ENCODE measurements at regions not wholly inside any gene's neighbourhood (a gene's known extent, or its start where the extent isn't known, plus 50 kb on each side); places are given as distances from the start of the nearest gene placed in this dataset.
"Not testable (repeated sequence)": the region's sequence is repeated elsewhere in the genome, so short reads cannot be mapped to it uniquely, and the experiment has no call there.

DNA sequence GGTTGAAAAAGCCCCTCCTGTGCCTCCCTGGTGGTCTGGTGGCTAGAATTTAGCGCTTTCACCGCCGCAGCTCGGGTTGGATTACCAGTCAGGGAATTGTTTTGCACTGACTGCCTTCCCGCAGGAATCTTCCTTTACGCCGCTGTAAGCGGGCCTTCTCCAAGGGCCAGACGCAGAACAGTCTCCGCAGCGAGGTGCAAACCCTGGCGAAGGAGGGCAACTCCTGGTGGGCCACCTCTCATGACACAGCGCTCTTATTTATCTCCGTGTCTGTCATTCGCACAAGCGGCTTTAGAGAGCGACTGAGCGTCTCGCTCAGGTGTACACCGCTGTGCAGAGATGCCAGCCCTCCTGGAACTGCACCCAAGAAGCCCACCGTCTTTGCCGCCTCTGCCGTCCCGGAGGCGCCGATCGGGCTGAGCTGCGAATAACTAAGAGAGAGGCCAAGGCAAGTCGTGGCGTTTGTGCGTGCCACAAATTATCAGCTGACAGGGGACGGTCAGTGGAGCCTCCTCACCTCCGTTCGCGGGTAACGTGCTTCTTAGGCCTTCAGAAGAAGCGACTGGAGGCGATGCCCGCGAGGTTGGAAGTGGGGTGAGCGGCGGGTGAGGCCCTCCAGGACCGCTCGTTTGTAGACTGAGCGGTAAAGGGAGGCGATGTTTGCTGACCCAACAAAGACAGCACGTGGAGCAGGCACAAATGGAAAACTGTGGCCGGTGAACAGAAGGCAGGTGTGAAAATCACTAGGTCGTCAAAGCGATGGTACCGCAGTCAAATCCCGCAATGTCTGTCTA, 93.5 kb downstream of the PRKAB2 start:
- DNase-seq (no peak), ATAC-seq (no peak)
- Mint-ChIP-seq H3K4me1 (peaks cover 30% of the 10 kb centered on the region), H3K36me3 (ENCODE audit: low read depth) (peaks cover 10% of the 10 kb centered on the region), H3K27me3 (peaks cover 95% of the 10 kb centered on the region), H3K27ac (no peak overlapping the region), H3K4me3 (peak overlapping the region; percentile 80)
- H3K9me3 ChIP-seq (ENCODE audit: control insufficient read depth, low read length, poor library complexity, severe bottlenecking): peaks cover 3% of the 10 kb centered on the region

DNA sequence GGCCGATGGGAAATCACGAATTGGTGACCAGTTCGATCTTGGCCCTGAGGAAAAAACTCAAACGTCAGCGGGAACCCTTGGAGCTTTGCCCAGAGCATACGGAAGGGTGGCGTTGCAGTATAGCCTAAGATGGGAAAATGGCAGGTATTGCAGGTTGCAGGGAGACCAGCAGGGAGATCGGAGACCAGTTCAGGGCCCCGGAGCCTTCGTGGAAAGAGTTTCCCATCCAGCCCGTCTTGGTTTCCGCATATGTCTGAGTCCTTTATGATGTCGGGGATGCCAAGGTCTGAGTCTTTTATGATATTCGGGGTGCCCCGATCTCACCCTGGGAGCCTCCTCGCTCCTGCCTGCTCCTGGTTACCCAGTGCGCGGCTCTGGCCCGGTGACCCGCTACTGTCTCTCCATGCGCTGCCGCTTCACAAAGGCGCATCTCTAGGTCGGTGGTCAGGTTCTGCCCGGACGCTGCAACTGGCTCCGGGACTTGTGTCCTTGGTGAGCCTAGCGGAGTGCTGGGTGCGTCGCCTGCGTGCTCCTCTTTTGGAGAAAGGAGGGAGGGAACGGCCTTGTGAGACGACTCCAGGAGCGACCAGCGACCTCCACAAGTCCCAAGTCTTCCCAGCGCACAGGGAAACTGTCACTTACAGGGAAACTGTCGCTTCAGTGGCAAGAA, 94.2 kb downstream of the PRKAB2 start:
- Mint-ChIP-seq H3K4me1 (peaks cover 36% of the 10 kb centered on the region), H3K27ac (no peak overlapping the region)

GRCh38 chr1:147077523-147077922, 94.7 kb downstream of the PRKAB2 start:
- ATAC-seq (no peak), DNase-seq (no peak)
- Mint-ChIP-seq H3K4me3 (no peak overlapping the region), H3K4me1 (peaks cover 40% of the 10 kb centered on the region), H3K27me3 (peaks cover 95% of the 10 kb centered on the region), H3K36me3 (ENCODE audit: low read depth) (peaks cover 12% of the 10 kb centered on the region), H3K27ac (no peak overlapping the region)
- no peaks in the 10 kb centered on the region for H3K9me3 ChIP-seq (ENCODE audit: control insufficient read depth, low read length, poor library complexity, severe bottlenecking)

More for the DNA sequence above, 94.2 kb downstream of the PRKAB2 start:
- no peak overlapping the region for H3K4me3 Mint-ChIP-seq
- DNase-seq (no peak), ATAC-seq (no peak)
- H3K36me3 Mint-ChIP-seq (ENCODE audit: low read depth): peaks cover 10% of the 10 kb centered on the region
- H3K9me3 ChIP-seq (ENCODE audit: control insufficient read depth, low read length, poor library complexity, severe bottlenecking): no peaks in the 10 kb centered on the region
- H3K27me3 Mint-ChIP-seq: peaks cover 95% of the 10 kb centered on the region

- DNase-seq (no peak), ATAC-seq (no peak)
- H3K27ac Mint-ChIP-seq: no peak overlapping the region
- no peaks in the 10 kb centered on the region for H3K9me3 ChIP-seq (ENCODE audit: control insufficient read depth, low read length, poor library complexity, severe bottlenecking)
- H3K4me3 Mint-ChIP-seq: no peak overlapping the region
- peaks cover 10% of the 10 kb centered on the region for H3K36me3 Mint-ChIP-seq (ENCODE audit: low read depth)
- H3K4me1 Mint-ChIP-seq: peaks cover 40% of the 10 kb centered on the region
- H3K27me3 Mint-ChIP-seq: peaks cover 95% of the 10 kb centered on the region
These were observed 95.2 kb downstream of the PRKAB2 start for GRCh38 chr1:147077081-147077480.

GRCh38 chr1:147076442-147076841, 95.8 kb downstream of the PRKAB2 start:
- peaks cover 100% of the 10 kb centered on the region for H3K27me3 Mint-ChIP-seq
- no peaks in the 10 kb centered on the region for H3K9me3 ChIP-seq (ENCODE audit: control insufficient read depth, low read length, poor library complexity, severe bottlenecking)
- ATAC-seq (no peak), DNase-seq (no peak)
- H3K27ac Mint-ChIP-seq: no peak overlapping the region
- peaks cover 40% of the 10 kb centered on the region for H3K4me1 Mint-ChIP-seq
- H3K4me3 Mint-ChIP-seq: no peak overlapping the region
- peaks cover 10% of the 10 kb centered on the region for H3K36me3 Mint-ChIP-seq (ENCODE audit: low read depth)

DNA sequence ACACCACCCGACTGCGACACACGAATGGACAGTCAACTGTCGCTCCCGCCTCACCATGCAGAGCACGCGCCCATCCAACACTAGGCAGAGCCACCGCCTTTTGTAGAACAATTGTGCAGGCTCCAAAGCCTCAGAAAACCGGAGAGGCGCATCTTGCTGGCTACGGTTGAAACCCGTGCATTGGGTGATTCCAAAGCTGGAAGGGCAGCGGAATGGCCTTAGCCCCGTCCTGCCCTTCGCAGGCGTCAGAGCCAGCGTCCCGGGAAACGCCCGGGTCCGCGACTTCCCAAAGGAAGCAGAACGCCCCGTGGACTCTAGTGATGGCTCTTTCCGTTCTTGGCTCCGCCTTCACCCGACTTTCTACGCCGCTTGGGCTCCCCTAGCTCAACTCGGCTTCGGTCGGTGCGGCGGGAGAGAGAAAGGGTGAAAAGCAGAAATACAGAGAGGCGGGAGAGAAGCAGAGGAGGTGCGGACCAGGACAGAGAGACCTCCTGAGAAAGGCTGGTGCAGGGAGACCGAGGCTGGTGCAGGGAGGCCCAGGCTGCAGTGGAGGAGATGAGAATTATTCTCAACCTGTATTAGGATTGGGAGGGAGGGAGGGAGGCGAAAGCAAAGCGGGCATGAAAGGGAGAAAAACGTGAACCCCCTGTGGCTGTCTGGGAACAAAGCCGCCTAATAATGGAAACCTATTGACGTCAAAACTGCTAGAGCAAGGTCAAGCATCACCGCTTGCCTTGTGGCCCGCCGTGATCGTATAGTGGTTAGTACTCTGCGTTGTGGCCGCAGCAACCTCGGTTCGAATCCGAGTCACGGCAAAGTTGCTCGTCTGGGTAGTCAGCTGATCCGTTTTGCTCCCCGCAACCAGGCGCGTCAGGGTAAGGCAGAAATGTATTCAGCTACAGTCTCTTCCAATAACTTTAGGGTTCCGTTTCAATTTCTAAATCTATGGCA, 99.5 kb downstream of the PRKAB2 start:
- DNase-seq (no peak), ATAC-seq (peak; percentile 33)
- H3K27me3 Mint-ChIP-seq: peaks cover 71% of the 10 kb centered on the region
- peak overlapping the region; percentile 61 for H3K27ac Mint-ChIP-seq
- peaks cover 4% of the 10 kb centered on the region for H3K36me3 Mint-ChIP-seq (ENCODE audit: low read depth)
- H3K4me3 Mint-ChIP-seq: peak overlapping the region; percentile 89
- H3K4me1 Mint-ChIP-seq: peaks cover 14% of the 10 kb centered on the region
- no peaks in the 10 kb centered on the region for H3K9me3 ChIP-seq (ENCODE audit: control insufficient read depth, low read length, poor library complexity, severe bottlenecking)

DNA sequence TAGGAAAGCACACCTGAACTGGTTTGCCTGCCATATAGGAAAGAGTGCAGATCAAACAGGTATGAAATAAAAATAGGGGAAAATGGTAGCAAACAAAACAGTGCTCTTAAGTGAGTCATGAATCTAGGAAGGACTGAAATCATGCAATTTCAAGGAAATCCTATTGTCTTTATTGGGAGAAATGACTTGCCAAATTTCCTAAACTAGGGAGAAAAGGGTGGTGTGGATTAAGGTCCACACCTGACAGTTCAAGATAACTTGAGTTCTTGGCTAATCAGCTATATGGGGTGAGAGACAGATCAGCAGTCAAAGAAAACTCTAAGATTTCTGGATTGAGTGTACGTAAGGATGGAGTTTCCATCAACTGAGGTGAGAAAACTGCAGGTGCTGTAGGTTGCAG, 101.1 kb downstream of the PRKAB2 start:
- no peaks in the 10 kb centered on the region for H3K9me3 ChIP-seq (ENCODE audit: control insufficient read depth, low read length, poor library complexity, severe bottlenecking)
- Mint-ChIP-seq H3K27ac (no peak overlapping the region), H3K4me3 (no peak overlapping the region), H3K27me3 (peaks cover 57% of the 10 kb centered on the region), H3K4me1 (peaks cover 11% of the 10 kb centered on the region), H3K36me3 (ENCODE audit: low read depth) (peaks cover 4% of the 10 kb centered on the region)
- ATAC-seq (no peak), DNase-seq (no peak)

- Mint-ChIP-seq H3K27ac (no peak overlapping the region), H3K27me3 (peaks cover 29% of the 10 kb centered on the region), H3K36me3 (ENCODE audit: low read depth) (peaks cover 2% of the 10 kb centered on the region), H3K4me3 (no peak overlapping the region), H3K4me1 (no peaks in the 10 kb centered on the region)
- no peaks in the 10 kb centered on the region for H3K9me3 ChIP-seq (ENCODE audit: control insufficient read depth, low read length, poor library complexity, severe bottlenecking)
- ATAC-seq (no peak), DNase-seq (no peak)
These were observed 109.3 kb downstream of the PRKAB2 start for GRCh38 chr1:147062956-147063355.

- peaks cover 29% of the 10 kb centered on the region for H3K27me3 Mint-ChIP-seq
- not testable (repeated sequence) for H3K4me3 Mint-ChIP-seq; DNase-seq; H3K36me3 Mint-ChIP-seq (ENCODE audit: low read depth); H3K4me1 Mint-ChIP-seq; H3K27ac Mint-ChIP-seq; H3K9me3 ChIP-seq (ENCODE audit: control insufficient read depth, low read length, poor library complexity, severe bottlenecking); ATAC-seq
These were observed 110.4 kb downstream of the PRKAB2 start for GRCh38 chr1:147061880-147062279.

DNA sequence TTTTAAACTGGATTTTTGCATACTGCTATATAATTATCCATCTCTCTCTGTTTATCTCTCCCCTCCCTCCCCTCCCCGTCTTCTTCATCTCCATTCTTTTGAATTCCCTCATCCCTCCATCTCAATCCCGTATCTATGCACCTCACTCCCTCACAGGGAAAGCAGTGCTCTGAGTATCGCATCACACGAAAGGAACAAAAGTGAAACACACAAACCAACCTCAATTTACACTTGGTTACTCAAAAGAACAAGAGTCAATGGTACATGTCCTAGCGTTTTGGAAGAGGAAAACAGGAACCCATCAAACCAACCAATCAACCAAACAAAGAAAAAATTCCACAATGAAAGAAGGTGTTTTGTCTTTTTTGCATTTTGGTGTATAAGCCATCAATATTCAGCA, 115.1 kb downstream of the NBPF12 start:
- DNase-seq (no peak), ATAC-seq (no peak)
- H3K27ac Mint-ChIP-seq: no peak overlapping the region
- H3K27me3 Mint-ChIP-seq: peaks cover 23% of the 10 kb centered on the region
- no peaks in the 10 kb centered on the region for H3K4me1 Mint-ChIP-seq
- no peak overlapping the region for H3K4me3 Mint-ChIP-seq
- H3K36me3 Mint-ChIP-seq (ENCODE audit: low read depth): peaks cover 2% of the 10 kb centered on the region
- H3K9me3 ChIP-seq (ENCODE audit: control insufficient read depth, low read length, poor library complexity, severe bottlenecking): no peaks in the 10 kb centered on the region

- DNase-seq: no peak
- ATAC-seq: no peak
- H3K4me1 Mint-ChIP-seq: no peaks in the 10 kb centered on the region
These were observed 114.6 kb downstream of the NBPF12 start for GRCh38 chr1:147052677-147053076.

DNA sequence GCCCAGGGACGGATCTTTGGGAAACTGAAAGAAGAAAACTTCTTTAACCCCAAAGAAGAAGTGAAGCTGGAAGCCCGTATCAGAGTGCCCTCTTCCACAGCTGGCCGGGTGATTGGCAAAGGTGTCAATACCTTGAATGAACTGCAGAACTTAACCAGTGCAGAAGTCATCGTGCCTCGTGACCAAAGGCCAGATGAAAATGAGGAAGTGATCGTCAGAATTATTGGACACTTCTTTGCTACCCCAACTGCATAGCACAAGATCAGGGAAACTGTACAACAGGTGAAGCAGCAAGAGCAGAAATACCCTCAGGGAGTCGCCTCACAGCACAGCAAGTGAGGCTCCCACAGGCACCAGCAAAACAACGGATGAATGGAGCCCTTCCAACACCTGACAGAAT, 114.0 kb downstream of the NBPF12 start:
- Mint-ChIP-seq H3K27me3 (peaks cover 23% of the 10 kb centered on the region), H3K4me3 (no peak overlapping the region), H3K4me1 (peaks cover 2% of the 10 kb centered on the region), H3K27ac (no peak overlapping the region), H3K36me3 (ENCODE audit: low read depth) (peaks cover 2% of the 10 kb centered on the region)
- no peaks in the 10 kb centered on the region for H3K9me3 ChIP-seq (ENCODE audit: control insufficient read depth, low read length, poor library complexity, severe bottlenecking)
- ATAC-seq (no peak), DNase-seq (no peak)

More at GRCh38 chr1:147052677-147053076, 114.6 kb downstream of the NBPF12 start:
- no peaks in the 10 kb centered on the region for H3K9me3 ChIP-seq (ENCODE audit: control insufficient read depth, low read length, poor library complexity, severe bottlenecking)
- Mint-ChIP-seq H3K36me3 (ENCODE audit: low read depth) (peaks cover 2% of the 10 kb centered on the region), H3K4me3 (no peak overlapping the region), H3K27ac (no peak overlapping the region), H3K27me3 (peaks cover 23% of the 10 kb centered on the region)

DNA sequence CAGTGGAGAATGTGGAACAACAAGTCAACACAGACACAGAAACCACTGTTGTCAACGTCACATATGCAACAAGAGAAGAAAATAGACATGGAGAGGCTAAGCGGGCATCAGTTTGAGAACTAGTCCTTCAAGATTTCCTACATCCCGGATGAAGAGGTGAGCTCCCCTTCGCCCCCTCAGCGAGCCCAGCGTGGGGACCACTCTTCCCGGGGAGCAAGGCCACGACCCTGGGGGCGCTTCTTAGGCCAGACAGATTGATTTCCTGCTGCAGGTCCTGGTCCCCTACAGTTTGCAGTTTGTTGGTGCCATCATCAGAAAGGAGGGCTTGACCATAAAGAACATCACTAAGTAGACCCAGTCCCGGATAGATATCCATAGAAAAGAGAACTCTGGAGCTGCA, 113.0 kb downstream of the NBPF12 start:
- H3K9me3 ChIP-seq (ENCODE audit: control insufficient read depth, low read length, poor library complexity, severe bottlenecking): no peaks in the 10 kb centered on the region
- no peak for DNase-seq
- no peak overlapping the region for H3K4me3 Mint-ChIP-seq
- H3K4me1 Mint-ChIP-seq: peaks cover 12% of the 10 kb centered on the region
- H3K27ac Mint-ChIP-seq: no peak overlapping the region
- ATAC-seq: no peak
- H3K36me3 Mint-ChIP-seq (ENCODE audit: low read depth): peaks cover 2% of the 10 kb centered on the region
- peaks cover 23% of the 10 kb centered on the region for H3K27me3 Mint-ChIP-seq

Data from T-helper 17 cell (primary cell).